HL-60 (cell line): ENCODE measurements at regions not wholly inside any gene's neighbourhood (a gene's known extent, or its start where the extent isn't known, plus 50 kb on each side); places are given as distances from the start of the nearest gene placed in this dataset.

Source experiments
- DNase-seq, 2 experiments: peaks; one replicate each; pipeline ENCODE4 v3.0.0-alpha.2; 2010 to 2020; ENCODE audit warnings: low read depth in 1 of 2, low spot score in 1 of 2
- H3K27ac ChIP-seq: fragments of 250-450 bp; sonication (Bioruptor Pico); replicated peaks from 2 replicates; pipeline ENCODE4 v1.5.1; 2020; ENCODE audit warnings: mild to moderate bottlenecking, moderate library complexity
- H3K27me3 ChIP-seq: fragments of 250-450 bp; sonication (Bioruptor Pico); 2 replicates; pipeline ENCODE4 v1.5.1; 2021; ENCODE audit warnings: mild to moderate bottlenecking, moderate library complexity; ENCODE audit not compliant: insufficient read depth, poor library complexity, severe bottlenecking
- H3K4me3 ChIP-seq: replicated peaks from 2 replicates; pipeline ENCODE4 v1.5.1; 2011; ENCODE audit warnings: mild to moderate bottlenecking, control low read depth, low read length; ENCODE audit not compliant: insufficient read depth
- GABPA ChIP-seq: IDR thresholded peaks from 2 replicates; pipeline ENCODE4 v1.6.1; 2012; ENCODE audit warnings: low read depth
- POLR2AphosphoS5 ChIP-seq: IDR thresholded peaks from 2 replicates; pipeline ENCODE4 v1.6.1; 2012; ENCODE audit warnings: low read depth
- SPI1 ChIP-seq: IDR thresholded peaks from 2 replicates; pipeline ENCODE4 v1.6.1; 2012; ENCODE audit warnings: low read depth, mild to moderate bottlenecking, borderline replicate concordance
- TF ChIP-seq, protein P1 (sequence below): IDR thresholded peaks from one replicate; pipeline ENCODE4 v1.5.1; 2011; ENCODE audit warnings: low read length, control low read depth, inconsistent platforms; ENCODE audit not compliant: insufficient read depth
- TF ChIP-seq, protein P2 (sequence below): IDR thresholded peaks from 2 replicates; pipeline ENCODE4 v1.6.1; 2012; ENCODE audit warnings: low read depth; ENCODE audit not compliant: insufficient replicate concordance

DNA sequence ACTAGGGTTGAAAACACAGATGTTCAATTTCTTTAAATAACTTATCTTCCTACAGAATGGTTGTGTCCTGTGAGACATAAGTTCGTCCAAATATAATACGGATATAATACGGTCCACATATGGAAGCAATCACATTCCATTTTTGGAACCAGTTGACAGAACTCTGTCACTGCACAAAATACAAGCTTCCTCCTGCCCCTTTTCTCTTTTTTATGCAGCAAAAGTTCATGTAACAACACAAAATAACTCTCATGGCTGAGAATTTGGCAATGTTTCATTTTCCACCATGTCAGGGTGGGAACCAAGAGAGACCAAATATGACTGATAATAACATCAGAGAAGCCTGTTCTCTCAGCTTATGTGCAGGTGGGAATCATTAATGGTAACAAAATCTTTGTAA lies 158.1 kb upstream of the ZNF385D start:
- Histone ChIP-seq H3K27me3 (no peaks in the 10 kb centered on the region), H3K4me3 (no peak overlapping the region), H3K27ac (no peak overlapping the region)
- DNase-seq = no peak
- no peak for TF ChIP-seq GABPA
- no peak for TF ChIP-seq POLR2AphosphoS5
- TF ChIP-seq SPI1 = no peak

DNA sequence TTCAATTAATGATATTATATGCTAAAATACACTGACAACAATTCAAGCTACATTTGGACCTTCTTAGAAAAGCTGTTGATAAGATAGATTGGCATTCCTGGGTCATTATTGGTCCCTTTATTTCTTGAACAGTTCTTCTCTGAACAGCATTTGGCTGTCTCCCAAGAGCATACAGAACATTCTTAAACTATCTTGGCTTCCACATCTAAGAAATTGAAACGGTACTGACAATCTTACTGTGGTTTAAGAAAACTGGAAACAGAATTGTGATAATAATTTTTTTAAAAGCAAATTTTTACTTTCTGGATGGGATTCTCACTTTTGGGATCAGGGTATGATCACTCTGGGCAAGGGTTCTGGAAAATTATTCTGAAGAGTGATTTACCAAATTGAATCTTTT lies 161.7 kb upstream of the ZNF385D start:
- H3K27ac ChIP-seq = no peak overlapping the region
- H3K27me3 ChIP-seq = no peaks in the 10 kb centered on the region
- H3K4me3 ChIP-seq = no peak overlapping the region
- TF ChIP-seq, protein P1, sequence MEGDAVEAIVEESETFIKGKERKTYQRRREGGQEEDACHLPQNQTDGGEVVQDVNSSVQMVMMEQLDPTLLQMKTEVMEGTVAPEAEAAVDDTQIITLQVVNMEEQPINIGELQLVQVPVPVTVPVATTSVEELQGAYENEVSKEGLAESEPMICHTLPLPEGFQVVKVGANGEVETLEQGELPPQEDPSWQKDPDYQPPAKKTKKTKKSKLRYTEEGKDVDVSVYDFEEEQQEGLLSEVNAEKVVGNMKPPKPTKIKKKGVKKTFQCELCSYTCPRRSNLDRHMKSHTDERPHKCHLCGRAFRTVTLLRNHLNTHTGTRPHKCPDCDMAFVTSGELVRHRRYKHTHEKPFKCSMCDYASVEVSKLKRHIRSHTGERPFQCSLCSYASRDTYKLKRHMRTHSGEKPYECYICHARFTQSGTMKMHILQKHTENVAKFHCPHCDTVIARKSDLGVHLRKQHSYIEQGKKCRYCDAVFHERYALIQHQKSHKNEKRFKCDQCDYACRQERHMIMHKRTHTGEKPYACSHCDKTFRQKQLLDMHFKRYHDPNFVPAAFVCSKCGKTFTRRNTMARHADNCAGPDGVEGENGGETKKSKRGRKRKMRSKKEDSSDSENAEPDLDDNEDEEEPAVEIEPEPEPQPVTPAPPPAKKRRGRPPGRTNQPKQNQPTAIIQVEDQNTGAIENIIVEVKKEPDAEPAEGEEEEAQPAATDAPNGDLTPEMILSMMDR = no peak
- TF ChIP-seq GABPA = no peak
- no peak for TF ChIP-seq SPI1
- no peak for TF ChIP-seq POLR2AphosphoS5
- TF ChIP-seq, protein P2, sequence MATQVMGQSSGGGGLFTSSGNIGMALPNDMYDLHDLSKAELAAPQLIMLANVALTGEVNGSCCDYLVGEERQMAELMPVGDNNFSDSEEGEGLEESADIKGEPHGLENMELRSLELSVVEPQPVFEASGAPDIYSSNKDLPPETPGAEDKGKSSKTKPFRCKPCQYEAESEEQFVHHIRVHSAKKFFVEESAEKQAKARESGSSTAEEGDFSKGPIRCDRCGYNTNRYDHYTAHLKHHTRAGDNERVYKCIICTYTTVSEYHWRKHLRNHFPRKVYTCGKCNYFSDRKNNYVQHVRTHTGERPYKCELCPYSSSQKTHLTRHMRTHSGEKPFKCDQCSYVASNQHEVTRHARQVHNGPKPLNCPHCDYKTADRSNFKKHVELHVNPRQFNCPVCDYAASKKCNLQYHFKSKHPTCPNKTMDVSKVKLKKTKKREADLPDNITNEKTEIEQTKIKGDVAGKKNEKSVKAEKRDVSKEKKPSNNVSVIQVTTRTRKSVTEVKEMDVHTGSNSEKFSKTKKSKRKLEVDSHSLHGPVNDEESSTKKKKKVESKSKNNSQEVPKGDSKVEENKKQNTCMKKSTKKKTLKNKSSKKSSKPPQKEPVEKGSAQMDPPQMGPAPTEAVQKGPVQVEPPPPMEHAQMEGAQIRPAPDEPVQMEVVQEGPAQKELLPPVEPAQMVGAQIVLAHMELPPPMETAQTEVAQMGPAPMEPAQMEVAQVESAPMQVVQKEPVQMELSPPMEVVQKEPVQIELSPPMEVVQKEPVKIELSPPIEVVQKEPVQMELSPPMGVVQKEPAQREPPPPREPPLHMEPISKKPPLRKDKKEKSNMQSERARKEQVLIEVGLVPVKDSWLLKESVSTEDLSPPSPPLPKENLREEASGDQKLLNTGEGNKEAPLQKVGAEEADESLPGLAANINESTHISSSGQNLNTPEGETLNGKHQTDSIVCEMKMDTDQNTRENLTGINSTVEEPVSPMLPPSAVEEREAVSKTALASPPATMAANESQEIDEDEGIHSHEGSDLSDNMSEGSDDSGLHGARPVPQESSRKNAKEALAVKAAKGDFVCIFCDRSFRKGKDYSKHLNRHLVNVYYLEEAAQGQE = no peak
- DNase-seq = no peak

DNA sequence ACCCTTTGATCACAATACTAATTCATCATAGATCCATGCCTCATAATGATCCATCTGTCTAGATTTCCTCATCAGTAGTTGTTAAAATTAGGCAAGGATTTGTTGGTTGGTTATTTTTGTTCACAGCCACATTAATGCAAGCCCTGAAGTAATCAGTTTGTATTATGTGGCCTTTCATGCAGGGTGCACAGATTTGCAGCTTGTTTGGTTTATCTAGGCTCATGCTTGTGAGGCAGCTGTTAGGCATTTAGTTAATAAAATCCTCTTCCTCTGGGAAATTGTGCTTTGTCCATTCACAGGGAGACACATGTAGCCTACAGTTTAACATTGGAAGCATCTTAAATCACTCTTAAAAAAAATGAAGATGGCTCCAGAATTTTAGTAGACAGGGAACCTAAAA lies 162.8 kb upstream of the ZNF385D start:
- Histone ChIP-seq H3K27me3 (no peaks in the 10 kb centered on the region), H3K27ac (no peak overlapping the region), H3K4me3 (no peak overlapping the region)
- no peak for DNase-seq
- TF ChIP-seq POLR2AphosphoS5 (no peak), SPI1 (no peak)
- TF ChIP-seq, protein P1 = no peak
- TF ChIP-seq, protein P2 = no peak

DNA sequence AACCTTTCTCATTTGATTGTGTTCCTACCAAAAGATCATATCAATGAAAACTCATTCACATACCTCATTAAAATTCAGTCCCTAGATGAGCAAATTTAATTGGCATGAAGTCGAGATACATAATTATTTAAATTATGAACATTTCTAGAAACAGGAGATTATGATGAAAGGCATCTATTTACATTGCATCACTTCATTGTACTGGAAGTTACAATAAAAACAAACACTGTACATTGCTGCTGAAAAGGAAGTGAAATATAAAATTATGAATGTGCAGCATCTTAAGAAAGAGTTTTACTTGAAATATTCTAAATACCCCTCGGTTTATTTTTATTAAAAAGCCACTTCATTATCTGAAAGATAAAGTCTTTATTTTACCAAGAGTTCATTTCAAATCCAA lies 163.4 kb upstream of the ZNF385D start:
- no peaks in the 10 kb centered on the region for H3K27me3 ChIP-seq
- H3K4me3 ChIP-seq = no peak overlapping the region
- no peak for DNase-seq
- H3K27ac ChIP-seq = no peak overlapping the region
- TF ChIP-seq SPI1 = no peak
- TF ChIP-seq, protein P2 = no peak
- no peak for TF ChIP-seq POLR2AphosphoS5
